ENCODE measurements at regions not wholly inside any gene's neighbourhood (a gene's known extent, or its start where the extent isn't known, plus 50 kb on each side); places are given as distances from the start of the nearest gene placed in this dataset.

DNA sequence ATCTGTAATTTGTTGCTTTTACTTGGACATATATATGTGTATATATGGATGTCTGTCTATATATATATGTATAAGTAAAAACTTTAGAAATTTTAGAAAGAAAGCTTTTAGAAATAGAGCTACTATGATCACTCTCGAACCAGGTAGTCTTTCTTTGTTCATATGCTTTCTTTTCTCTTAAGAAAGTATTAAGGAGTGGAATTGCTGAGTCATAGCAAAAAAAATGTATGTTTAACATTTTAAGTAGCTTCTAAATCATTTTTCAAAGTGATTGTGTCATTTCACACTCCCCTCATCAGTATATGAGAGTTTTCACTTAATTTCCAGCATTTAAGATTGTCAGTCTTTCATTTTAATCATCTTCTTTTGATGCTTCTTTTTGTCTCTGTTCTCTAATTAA lies 447.9 kb upstream of the TECRL start:
- no peak for TF ChIP-seq EP300 (IDR thresholded peaks at IDR 0.05)
- TF ChIP-seq CTCF (IDR thresholded peaks at IDR 0.05): no peak
- TF ChIP-seq POLR2A (IDR thresholded peaks at IDR 0.05): no peak
- TF ChIP-seq POLR2AphosphoS5 (IDR thresholded peaks at IDR 0.05): no peak
